T-helper 1 cell treated with Interleukin-12 subunit alpha and Interleukin-12 subunit beta and Interleukin-4 antibody, amounts not matched to agents 30 ng/mL and 1 ng/mL, for 36 hours (primary cell): ENCODE measurements at regions not wholly inside any gene's neighbourhood (a gene's known extent, or its start where the extent isn't known, plus 50 kb on each side); places are given as distances from the start of the nearest gene placed in this dataset.
"Not testable (repeated sequence)": the region's sequence is repeated elsewhere in the genome, so short reads cannot be mapped to it uniquely, and the experiment has no call there.

ENCODE experiments used
- intact Hi-C: fragments of 100-400 bp; cut with micrococcal nuclease; formaldehyde crosslinking; loops from one replicate; pipeline ENCODE4 v1.15.1; 2024

DNA sequence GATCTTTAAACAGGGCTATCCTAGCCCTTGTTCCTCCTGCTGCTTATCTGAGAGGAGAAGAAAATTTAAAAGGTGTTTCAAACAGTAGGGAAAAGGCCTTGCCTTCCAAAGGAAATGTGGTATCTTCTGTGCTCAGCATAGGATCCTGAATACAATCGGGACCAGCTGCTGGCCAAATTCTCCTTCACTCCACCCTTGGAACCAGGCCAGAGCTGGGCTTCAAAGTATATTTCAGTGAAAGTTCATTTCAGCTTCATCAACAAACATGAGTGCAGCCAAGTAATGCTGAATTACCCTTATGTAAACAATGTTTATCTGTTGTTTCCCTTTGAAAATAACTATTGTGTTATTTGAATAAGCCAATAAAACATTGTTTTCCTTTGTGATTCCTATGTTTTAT is 146.5 kb upstream of the MEOX2 start:
- intact Hi-C loops = no loop called here

DNA sequence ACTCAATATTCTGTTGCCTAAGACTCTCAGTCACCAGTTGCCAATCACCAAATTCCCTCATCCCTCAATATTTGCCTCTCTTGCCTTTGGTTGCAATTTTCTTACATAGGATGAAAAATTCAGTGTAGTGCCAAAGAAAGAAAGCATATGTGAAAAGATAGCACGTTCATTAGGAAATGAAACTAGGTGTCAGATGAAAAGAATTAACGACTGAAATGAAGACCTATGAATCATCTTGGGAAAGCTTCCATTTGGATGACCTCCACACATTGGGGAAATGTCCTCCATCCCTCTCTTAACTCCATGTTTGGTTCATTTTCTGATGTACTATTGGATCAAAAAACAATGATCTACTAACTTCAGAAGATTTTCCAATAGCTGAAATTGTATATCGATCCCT is 145.1 kb upstream of the MEOX2 start:
- intact Hi-C loops = no loop called here

DNA sequence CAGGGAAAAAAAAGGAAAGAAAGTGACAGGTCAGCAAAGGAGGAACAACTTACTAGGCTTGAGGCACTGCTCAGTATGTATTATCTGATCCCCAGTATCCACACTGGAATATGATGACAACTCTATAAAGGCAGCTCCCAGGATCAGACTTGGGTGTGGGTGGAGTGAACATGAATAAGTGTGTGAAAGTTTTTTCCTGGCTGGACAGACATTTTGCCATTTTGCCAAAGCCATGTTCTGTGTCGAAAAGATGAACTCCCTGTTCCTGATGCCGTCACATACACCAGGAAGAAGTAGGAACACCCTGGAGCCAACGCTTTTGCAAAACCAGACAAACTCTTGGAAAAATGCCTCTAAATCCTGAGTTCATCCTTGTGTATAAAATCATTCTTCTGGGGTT is 143.2 kb upstream of the MEOX2 start:
- intact Hi-C loops = no loop called here

DNA sequence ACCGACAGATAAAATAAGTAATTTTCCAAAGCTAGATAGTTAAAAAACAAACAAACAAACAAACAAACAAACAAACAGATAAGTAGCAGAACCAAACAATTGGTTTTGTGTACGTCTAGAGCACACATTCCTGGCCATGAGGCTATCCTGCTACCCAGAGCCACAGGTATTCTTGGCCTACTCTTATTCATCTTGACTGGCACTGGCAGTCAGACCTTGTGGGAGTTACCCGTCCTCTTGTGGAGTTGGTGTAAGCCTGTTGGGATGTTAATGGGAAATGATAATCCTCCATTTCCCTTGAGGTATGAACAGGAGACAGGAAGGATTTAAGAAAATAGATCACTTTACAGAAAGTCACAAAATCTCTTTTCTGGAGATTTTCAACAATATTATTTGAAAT is 142.4 kb upstream of the MEOX2 start:
- intact Hi-C loops = no loop called here

DNA sequence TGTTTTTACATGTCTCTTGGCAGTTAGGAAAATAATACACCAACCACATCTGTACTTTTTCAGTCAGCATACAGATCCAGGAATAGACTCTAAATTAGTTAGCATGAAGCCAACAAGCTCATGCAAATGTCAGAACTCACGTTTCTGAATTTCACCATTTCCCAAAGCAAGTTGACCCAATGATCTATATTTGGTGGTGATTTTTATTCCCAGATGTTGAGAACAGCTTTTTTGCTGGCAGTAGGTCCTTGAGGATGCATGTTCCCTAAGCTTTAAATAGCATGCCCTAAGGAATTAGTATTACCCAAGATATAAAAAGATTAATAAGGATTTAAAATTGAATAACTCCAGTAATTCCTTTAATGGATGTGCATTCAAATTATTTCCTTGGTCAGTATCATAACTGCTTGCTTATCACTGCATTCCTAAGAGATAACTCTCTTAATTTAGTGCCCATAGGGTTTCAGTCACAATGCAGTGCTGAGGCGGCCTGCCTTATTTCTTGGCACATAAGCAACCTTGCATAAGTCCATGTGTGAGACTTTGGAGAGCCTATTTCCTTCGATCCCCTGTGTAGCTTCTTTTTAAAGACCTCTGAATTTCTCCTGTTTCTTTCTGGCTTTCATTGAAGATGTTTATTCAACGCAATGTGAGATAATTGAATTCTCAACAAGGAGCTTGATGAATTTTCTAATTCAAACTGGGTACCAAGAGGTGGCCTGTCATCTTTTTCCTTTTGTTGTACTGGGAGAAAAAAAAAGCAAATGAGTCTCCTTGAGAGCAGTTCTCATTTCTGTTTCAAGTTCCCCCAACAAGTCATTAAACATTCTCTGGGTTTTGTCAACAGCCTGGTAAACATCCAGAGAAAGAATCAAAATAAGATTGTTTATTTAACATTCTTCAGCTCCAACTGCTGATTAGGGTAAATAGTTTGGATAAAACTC is 135.3 kb upstream of the MEOX2 start:
- intact Hi-C loops = no loop called here

DNA sequence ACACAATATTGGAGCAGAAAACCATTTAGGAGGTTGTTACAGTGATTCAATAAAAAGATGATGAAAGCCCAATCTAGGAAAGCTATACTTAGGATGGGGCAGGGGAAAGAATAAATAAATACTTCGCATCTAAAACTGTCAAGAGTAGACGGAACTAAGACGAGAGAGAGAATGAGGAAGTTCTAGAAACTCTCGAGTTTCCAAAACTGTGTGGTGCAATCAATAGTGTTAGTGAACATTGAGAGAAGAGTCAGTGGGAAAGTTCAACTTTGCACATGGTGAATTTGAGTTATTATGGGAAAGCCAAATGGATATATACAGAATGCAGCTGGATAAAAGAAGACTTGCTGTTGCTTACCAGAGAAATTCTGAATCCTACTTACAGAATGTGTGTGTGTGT is 133.8 kb upstream of the MEOX2 start:
- intact Hi-C loops = no loop called here

DNA sequence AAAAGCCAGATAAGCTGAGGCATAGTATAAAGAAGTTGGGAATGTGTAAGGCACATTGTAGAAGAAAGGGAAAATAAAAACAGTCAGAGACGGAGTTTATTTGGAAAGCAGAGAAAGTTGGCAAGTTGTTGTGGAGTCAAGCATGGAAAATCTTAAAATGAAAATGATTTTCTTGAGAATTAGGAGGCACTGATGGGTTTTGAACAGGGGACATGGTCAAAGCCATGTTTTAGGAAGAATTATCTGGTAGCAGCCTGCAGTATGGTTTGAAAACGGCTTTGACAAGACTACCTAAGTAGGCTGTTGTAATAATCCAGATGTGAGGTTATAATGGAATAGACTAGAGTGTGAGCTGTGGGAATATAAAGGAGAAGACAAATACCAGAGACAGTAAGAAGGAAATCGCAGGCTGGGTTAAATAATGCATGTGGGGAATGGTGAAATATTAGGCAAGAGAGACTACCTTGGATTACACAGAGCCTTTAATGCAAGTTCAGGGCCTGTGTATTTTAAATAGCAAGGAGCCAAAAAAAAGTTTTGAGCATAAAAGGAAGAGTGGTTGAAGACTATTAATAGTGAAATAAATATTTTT is 130.4 kb upstream of the MEOX2 start:
- intact Hi-C loops = no loop called here

DNA sequence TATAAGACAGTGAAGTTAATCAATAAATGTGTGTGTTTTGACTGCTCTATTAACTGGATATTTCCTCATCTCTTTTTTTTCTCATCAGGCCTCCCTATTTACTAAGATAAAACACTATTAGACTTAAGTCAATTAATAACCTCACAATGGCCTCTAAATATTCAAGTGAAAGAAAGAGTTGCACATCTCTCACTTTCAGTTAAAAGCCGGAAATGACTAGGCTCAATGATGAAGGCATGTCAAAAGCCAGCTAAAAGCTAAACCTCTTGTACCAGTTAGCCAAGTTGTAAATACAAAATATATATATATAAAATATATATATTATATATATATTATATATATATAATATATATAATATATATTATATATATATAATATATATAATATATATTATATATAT is 127.0 kb upstream of the MEOX2 start:
- intact Hi-C loops = no loop called here

DNA sequence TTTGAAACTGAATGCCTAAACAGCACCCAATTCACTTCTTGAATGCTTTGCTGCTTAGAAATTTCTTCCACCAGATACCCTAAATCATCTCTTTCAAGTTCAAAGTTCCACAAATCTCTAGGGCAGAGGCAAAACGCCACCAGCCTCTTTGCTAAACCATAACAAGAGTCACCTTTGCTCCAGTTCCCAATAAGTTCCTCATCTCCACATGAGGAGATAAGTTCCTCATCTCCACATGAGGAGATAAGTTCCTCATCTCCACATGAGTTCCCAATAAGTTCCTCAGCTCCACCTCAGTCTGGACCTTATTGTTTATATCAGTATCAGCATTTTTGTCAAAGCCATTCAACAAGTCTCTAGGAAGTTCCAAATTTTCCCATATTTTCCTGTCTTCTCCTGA is 123.9 kb upstream of the MEOX2 start:
- intact Hi-C loops = not testable (repeated sequence)

DNA sequence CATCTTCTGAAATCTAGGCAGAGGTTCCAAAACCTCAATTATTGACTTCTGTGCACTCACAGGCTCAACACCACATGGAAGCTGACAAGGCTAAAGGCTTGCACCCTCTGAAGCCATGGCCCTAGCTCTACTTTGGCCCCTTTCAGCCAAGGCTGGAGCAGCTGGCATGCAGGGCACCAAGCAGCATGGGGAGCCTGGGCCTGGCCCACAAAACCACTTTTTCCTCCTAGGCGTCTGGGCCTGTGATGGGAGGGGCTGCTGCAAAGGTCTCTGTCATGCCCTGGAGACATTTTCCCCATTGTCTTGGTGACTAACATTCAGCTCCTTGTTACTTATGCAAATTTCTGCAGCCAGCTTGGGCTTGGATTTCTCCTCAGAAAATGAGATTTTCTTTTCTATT is 123.5 kb upstream of the MEOX2 start:
- intact Hi-C loops = not testable (repeated sequence)

DNA sequence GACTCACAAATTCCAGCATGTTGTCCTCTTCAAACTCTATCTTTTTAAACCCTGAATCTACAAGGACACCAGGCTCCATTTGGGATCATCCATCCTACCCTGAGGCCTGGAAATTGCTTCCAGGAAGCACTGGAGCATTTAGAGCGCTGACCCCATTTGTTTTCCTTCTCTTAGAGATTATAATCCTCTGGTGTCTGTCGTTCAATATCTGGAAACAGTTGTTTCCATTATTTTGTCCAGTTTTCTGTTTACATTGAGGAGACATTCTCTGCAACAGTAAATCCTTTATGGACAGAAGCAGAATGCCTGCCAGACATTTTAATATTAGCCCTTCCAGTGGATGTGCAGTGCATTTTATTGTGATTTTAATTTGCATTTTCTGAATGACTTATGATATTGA is 119.4 kb upstream of the MEOX2 start:
- intact Hi-C loops = no loop called here

DNA sequence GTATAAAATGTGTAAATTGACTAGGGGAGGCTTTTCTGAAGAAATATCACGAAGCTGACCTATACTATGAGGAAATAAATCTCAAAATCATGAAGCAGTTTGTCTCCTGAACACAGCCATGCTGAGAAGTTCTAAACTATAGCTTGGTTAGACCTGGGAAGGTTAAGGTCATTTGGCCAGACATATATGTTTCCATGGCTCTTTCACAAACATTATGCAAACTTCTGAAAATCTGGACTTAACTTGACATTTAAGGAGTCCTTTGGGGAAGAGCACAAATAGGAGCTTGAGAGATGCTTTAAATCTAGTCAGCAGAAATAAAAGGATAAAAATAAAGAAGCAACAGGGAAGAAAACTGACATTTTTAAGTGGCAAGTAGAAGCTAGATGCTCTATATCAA is 115.9 kb upstream of the MEOX2 start:
- intact Hi-C loops = no loop called here

DNA sequence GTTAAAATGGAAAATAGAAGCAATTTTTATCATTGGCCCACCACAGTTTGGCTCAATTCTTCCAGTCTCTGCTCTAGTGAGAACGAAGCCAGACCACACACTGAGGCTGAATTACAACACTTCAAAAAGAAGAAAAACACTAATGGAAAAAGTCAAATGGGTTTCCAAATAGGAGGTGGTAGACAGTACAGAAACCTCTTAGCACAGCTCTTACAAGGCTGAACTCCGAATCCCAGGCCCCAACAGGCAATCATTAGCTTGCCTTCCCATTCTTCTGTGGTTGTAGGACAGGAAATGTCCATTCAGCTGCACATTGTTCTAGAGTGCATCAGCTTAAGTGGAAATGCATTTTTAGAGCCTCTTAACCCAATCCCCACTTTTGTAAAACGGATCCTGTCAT is 115.1 kb upstream of the MEOX2 start:
- intact Hi-C loops = no loop called here

DNA sequence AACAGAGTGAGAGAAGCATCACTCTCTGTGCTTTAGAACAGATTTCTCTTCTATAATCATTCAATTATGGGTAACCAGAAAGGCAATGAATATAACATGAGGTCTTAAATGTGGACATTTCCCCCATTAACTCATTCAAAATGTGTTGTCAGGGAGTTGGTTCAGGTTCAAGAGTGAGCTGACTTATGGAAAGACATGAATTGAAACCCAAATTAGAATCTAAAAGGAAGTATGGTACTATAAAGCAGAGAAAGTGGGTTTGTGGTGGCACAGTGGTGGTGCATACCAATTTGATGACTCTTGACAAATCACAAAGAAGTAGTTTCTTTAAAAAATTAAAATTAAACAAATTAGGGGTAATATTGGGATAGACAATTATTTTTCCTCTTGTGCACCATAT is 114.6 kb upstream of the MEOX2 start:
- intact Hi-C loops = no loop called here

DNA sequence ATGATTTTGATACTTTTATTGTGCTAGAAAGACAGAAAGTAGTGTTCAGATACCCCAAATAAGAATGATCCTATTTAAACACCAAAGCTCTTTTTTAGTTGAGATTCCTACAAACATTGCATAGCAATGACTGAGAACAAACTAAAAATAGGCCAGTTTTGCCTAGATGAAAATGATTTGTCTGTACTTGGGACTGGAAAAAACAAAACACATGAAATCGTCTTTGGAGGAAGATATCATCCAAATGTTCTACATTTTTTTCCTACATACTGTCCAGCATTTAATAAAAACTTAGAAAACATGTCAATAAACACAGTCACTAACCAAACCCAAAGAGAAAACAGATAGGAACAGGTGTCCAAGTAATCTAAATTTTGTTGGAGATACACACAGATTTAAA is 111.6 kb upstream of the MEOX2 start:
- intact Hi-C loops = no loop called here

DNA sequence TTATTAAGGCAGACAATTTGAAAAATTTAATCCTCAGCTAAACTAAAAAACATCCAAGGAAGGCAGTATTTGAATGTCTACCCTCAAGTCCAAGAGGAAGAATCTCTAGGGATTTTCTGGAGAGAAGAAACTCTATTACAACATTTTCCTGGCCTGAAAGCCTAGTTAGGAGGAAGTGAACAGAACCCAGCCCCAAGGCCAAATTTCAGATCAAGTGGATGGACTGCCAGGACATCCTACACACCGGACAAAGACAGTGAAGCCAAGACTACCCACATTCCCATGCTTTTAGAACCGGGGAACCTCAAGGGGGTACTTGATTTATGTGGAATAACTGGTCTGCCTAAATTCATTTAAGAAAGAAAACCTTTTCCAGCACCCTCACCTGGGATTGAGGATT is 108.9 kb upstream of the MEOX2 start:
- intact Hi-C loops = no loop called here

DNA sequence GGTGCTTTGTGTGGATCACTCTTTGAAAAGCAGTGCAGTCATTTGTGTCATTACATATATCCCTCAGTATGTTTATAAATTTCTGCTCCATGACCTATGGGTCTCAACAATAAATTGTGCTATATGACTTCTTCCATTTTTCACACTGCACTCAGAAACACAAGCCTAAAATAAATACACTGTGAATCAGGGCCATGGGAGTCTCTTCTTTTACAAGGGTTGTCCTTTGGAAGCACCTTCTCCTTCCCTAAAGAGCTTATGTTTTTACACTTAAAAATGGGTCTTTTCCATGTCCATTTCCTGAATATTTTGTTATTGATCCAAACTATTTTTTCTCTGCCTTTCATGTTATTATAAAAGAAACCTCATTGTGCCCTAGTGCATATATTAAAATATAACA is 108.3 kb upstream of the MEOX2 start:
- intact Hi-C loops = no loop called here

DNA sequence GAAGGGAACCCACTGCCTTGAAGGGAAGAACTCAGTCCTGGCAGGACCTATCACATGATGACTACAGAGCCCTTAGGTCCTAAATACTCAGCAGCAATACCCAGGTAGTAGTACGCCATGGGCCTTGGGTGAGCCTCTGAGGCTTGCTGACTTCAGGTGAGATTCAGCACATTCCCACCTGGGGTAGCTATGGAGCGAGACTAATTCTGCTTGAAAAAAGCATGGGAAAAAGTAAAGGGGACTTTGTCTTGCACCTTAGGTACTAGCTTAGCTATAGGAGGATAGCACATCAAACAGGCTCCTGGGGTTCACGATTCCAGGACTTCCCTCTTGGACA is 98.2 kb upstream of the MEOX2 start:
- intact Hi-C loops = no loop called here

DNA sequence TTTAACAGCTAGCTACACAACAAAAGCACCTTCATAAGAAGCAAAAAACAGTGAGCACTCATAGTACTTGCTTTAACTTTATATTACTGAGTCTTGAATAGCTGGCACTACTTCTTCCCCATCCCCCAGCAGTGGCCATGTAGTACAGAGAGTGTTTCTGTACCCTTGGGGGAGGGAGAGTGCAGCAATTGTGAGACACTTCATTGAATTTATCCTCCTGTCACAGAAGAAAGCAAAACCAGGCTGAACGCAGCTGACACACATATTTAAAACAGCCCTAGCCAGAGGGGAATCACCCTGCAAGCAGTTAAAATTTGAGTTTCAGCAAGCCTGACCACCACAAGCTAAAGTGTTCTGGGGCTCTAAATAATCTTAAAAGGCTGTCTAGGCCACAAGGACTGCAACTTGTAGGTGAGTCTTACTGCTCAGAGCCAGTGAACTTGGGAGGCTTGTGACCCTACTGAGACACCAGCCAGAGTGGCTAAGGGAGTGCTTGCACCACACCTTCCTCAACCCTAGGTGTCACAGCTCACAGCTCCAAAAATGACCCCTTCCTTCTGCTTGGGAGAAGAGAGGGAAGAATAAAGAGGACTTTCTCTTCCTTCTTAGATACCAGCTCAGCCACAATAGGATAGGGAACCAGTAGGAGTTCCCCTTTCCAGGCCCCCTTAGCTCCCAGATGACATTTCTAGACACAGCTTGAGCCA is 97.7 kb upstream of the MEOX2 start:
- intact Hi-C loops = no loop called here

DNA sequence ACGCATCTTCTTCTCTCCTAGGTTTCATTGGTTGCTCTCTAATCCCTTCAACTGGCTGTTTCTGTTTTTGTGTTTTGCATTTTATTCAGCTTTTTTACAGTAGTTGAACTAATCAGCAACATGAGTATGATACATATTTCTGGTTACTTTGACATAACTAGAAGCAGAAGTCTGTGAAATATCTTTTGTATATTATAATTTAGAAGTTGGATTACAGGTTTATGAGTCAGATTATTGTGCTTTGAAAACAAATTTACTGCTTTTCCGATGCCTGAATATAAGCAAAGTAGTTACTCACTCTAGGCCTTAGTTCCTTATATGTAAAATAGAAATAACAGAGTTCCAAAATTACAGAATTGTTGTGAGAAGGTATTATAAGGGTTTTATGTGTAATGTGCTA is 96.2 kb upstream of the MEOX2 start:
- intact Hi-C loops = no loop called here

DNA sequence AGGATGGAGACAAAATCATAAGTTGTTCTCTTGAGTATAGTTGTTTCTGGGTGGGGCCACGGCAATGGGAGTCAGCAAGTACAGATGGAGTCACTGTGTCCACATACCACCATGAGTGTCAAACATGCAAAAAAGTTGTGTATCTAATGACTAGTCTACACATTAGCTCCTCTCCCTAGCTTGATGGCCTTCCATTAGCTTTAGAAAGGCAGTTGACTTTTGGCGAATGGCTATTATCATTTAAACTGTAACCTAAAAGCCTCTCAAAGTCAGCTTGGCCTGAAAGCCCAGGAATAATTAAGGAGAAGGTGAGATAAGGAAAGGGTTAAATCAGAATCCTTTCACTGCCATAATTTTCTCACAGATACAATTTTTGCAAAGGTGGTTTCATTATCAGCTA is 95.5 kb upstream of the MEOX2 start:
- intact Hi-C loops = no loop called here

DNA sequence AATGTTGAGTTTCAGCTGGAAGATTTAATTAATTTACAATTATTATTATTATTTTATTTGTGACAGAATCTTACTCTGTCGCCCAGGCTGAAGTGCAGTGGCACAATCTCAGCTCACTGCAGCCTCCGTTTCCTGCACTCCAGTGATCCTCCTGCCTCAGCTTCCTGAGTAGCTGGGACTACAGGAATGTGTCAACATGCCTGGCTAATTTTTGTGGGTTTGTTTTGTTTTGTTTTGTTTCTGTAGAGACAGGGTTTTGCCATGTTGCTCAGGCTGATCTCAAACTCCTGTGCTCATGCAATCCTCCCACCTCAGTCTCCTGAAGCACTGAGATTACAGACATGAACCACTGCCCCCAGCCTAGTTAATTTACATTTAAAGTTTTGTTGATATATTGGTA is 93.8 kb upstream of the MEOX2 start:
- intact Hi-C loops = no loop called here

DNA sequence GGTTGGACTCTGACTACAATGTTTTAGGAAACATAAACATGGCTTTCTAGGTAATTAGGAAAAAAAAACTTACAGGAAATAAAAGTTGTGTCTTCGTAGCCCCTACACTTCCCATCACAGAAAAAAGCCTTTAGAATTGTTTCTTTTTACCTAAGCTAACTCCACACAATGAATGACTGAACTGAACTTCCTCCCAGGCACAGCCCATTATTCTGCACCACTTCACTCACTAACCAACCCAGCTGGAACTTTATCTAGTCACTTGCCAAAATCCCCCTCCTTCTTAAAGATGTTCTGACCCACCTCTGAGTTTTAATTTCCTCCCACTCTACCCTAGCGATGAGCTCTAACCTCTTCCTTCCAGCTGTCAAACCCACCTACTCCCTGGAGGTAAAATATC is 91.7 kb upstream of the MEOX2 start:
- intact Hi-C loops = no loop called here
